Endothelial cell of umbilical vein (primary cell): ENCODE measurements at regions not wholly inside any gene's neighbourhood (a gene's known extent, or its start where the extent isn't known, plus 50 kb on each side); places are given as distances from the start of the nearest gene placed in this dataset.

Experiments
- BruUV-seq: library from RNA; stranded (reverse); fragments of 400-500 nt; replicated peaks from 2 replicates; lab custom pipeline; 2021; lab: Mats Ljungman, UMichigan
- CTCF ChIA-PET: fragments of 300-600, 350-600 bp; sonication (Branson Sonifier 250); formaldehyde crosslinking; loops from one replicate; lab custom pipeline; 2021; ENCODE audit warnings: antibody characterized with exemption, inconsistent platforms; lab: Charles Lee
- POLR2A ChIA-PET: fragments of 300-600, 350-600 bp; sonication (Branson Sonifier 250); formaldehyde crosslinking; loops from one replicate; lab custom pipeline; 2021; ENCODE audit warnings: antibody characterized with exemption, inconsistent platforms; lab: Charles Lee
- DNase-seq: peaks from one replicate; pipeline ENCODE4 v3.0.0-alpha.2; 2011; ENCODE audit warnings: low read depth, low spot score
- FAIRE-seq: peaks from 2 replicates; lab custom pipeline; 2011; peaks lifted over from hg19 to GRCh38; lab: Jason Lieb, UNC
- H2AFZ ChIP-seq: 2 replicates; pipeline ENCODE4 v1.6.0; 2012; ENCODE audit warnings: low read depth, low read length, control low read depth, inconsistent platforms
- H3K27ac ChIP-seq: 2 replicates; pipeline ENCODE4 v1.5.1; 2011; ENCODE audit warnings: low read depth, mild to moderate bottlenecking, control low read depth, low read length, moderate library complexity; ENCODE audit not compliant: insufficient read depth
- H3K27me3 ChIP-seq, 2 experiments: 2 replicates each; pipeline versions ENCODE4 v1.6.0 to v1.6.1; 2011; ENCODE audit warnings: low read length in 2 of 2, mixed read lengths in 1 of 2; ENCODE audit not compliant: control insufficient read depth in 2 of 2, insufficient read depth in 2 of 2
- H3K36me3 ChIP-seq, 2 experiments: 2 replicates in 1 of 2; 3 replicates in 1 of 2; pipeline ENCODE4 v1.5.1; 2011; ENCODE audit warnings: low read length in 2 of 2, mild to moderate bottlenecking in 1 of 2, moderate library complexity in 1 of 2; ENCODE audit not compliant: control insufficient read depth in 2 of 2, insufficient read depth in 2 of 2; ENCODE audit errors: extremely low read depth in 1 of 2
- H3K4me1 ChIP-seq: 3 replicates; pipeline ENCODE4 v1.5.1; 2011; ENCODE audit warnings: mild to moderate bottlenecking, low read length; ENCODE audit not compliant: control insufficient read depth, insufficient read depth; ENCODE audit errors: extremely low read depth
- H3K4me2 ChIP-seq: 2 replicates; pipeline ENCODE4 v1.6.1; 2011; ENCODE audit warnings: low read length, control low read depth, mixed read lengths; ENCODE audit not compliant: insufficient read depth
- H3K4me3 ChIP-seq, 3 experiments: fragments of 200-600 bp in 1 of 3; sonication (generic), shearing (Covaris generic) in 1 of 3; replicated peaks in 1 of 3; 2 replicates each; pipeline ENCODE4 v1.5.1; 2011 to 2016; ENCODE audit warnings: control low read depth in 3 of 3, low read length in 3 of 3, mild to moderate bottlenecking in 2 of 3, inconsistent platforms in 1 of 3, low read depth in 1 of 3, moderate library complexity in 1 of 3; ENCODE audit not compliant: insufficient read depth in 1 of 3
- H3K79me2 ChIP-seq: 2 replicates; pipeline ENCODE4 v1.6.0; 2012; ENCODE audit warnings: low read length, inconsistent platforms; ENCODE audit not compliant: control insufficient read depth, insufficient read depth
- H3K9ac ChIP-seq: replicated peaks from 2 replicates; pipeline ENCODE3; 2011; ENCODE audit warnings: low read length, control low read depth; ENCODE audit not compliant: insufficient read depth; ENCODE audit errors: extremely low read depth
- H3K9me1 ChIP-seq: replicated peaks from 3 replicates; pipeline ENCODE4 v1.6.0; 2011; ENCODE audit warnings: mild to moderate bottlenecking, low read length; ENCODE audit not compliant: control insufficient read depth, insufficient read depth; ENCODE audit errors: extremely low read depth
- H3K9me3 ChIP-seq: replicated peaks from 2 replicates; pipeline ENCODE4 v1.5.1; 2012; ENCODE audit warnings: low read length, inconsistent platforms; ENCODE audit not compliant: control insufficient read depth, insufficient read depth
- H4K20me1 ChIP-seq: replicated peaks from 2 replicates; pipeline ENCODE3; 2011; ENCODE audit warnings: mild to moderate bottlenecking, low read length; ENCODE audit not compliant: control insufficient read depth, insufficient read depth; ENCODE audit errors: extremely low read depth
- CTCF ChIP-seq, 2 donors: IDR thresholded peaks; 1 replicate in 1 of 2; 2 replicates in 1 of 2; pipeline ENCODE4 v1.5.1; 2011; ENCODE audit warnings: low read length in 2 of 2, mild to moderate bottlenecking in 2 of 2, moderate library complexity in 2 of 2, control low read depth in 1 of 2, inconsistent platforms in 1 of 2, low read depth in 1 of 2; ENCODE audit not compliant: insufficient read depth in 1 of 2; ENCODE audit errors: extremely low read depth in 1 of 2
- EZH2 ChIP-seq: IDR thresholded peaks from 2 replicates; pipeline ENCODE4 v1.6.1; 2012; ENCODE audit warnings: borderline replicate concordance, low read depth, mild to moderate bottlenecking, moderate library complexity, low read length, inconsistent platforms; ENCODE audit not compliant: severe bottlenecking
- FOS ChIP-seq: IDR thresholded peaks from 2 replicates; pipeline ENCODE4 v1.6.1; 2011; ENCODE audit warnings: mild to moderate bottlenecking, low read length, moderate library complexity, borderline replicate concordance; ENCODE audit not compliant: insufficient read depth
- GATA2 ChIP-seq: IDR thresholded peaks from 2 replicates; pipeline ENCODE4 v1.7.0; 2011; ENCODE audit warnings: low read depth, mild to moderate bottlenecking, moderate library complexity, mixed read lengths, low read length; ENCODE audit not compliant: insufficient read length, insufficient read depth
- JUN ChIP-seq: IDR thresholded peaks from 2 replicates; pipeline ENCODE4 v1.6.1; 2011; ENCODE audit warnings: borderline replicate concordance, low read depth; ENCODE audit not compliant: insufficient read length, insufficient read depth
- MAX ChIP-seq: IDR thresholded peaks from 2 replicates; pipeline ENCODE4 v1.6.1; 2011; ENCODE audit not compliant: insufficient read depth, insufficient read length
- MYC ChIP-seq: IDR thresholded peaks from one replicate; pipeline ENCODE4 v1.6.1; 2011; ENCODE audit warnings: mild to moderate bottlenecking, low read depth, low read length
- POLR2A ChIP-seq: IDR thresholded peaks from 2 replicates; pipeline ENCODE4 v1.6.1; 2012; ENCODE audit warnings: low read depth, mild to moderate bottlenecking, control low read depth, low read length
- POLR2AphosphoS5 ChIP-seq: IDR thresholded peaks from 2 replicates; pipeline ENCODE4 v1.6.1; 2012; ENCODE audit warnings: low read depth, mild to moderate bottlenecking, control low read depth, low read length, moderate library complexity; ENCODE audit not compliant: insufficient read depth
- dilution Hi-C: fragments of 300-500 bp; cut with MboI; formaldehyde crosslinking; loops from one replicate; pipeline ENCODE4 v1.15.0; 2019; ENCODE audit warnings: low sequenced_read_pairs; ENCODE audit not compliant: extremely low pct_ligation_motif_present
- intact Hi-C: fragments of 100-400 bp; cut with micrococcal nuclease; formaldehyde crosslinking; loops from one replicate; pipeline ENCODE4 v1.10.0; 2022

GRCh38 chr18:1998121-1998520 lies 573.2 kb downstream of the METTL4 start:
- dilution Hi-C loops: no loop called here
- POLR2A ChIA-PET: no interaction called here
- no peak for FAIRE-seq

More at GRCh38 chr18:1998121-1998520, 573.2 kb downstream of the METTL4 start:
- DNase-seq: no peak
- H3K9me3 ChIP-seq: no peaks in the 10 kb centered on the region
- no peaks in the 10 kb centered on the region for H3K4me1 ChIP-seq
- no peak overlapping the region for H3K4me3 ChIP-seq
- intact Hi-C loops: no loop called here
- H3K4me2 ChIP-seq: no peak overlapping the region
- CTCF ChIA-PET: no interaction called here
- H3K9me1 ChIP-seq: no peaks in the 10 kb centered on the region
- TF ChIP-seq POLR2AphosphoS5 (no peak), EZH2 (no peak), GATA2 (no peak), MAX (no peak), FOS (no peak), JUN (no peak), MYC (no peak), POLR2A (no peak), CTCF (IDR thresholded peaks at IDR 0.05; ENCODE audit: extremely low read depth in 1 of 2, insufficient read depth in 1 of 2, low read depth in 1 of 2, low read length in 2 of 2) (no peak)
- no TSS peak for BruUV-seq
- H4K20me1 ChIP-seq: no peaks in the 10 kb centered on the region
- H3K27ac ChIP-seq: no peak overlapping the region
- H3K27me3 ChIP-seq: no peaks in the 10 kb centered on the region
- no peaks in the 10 kb centered on the region for H3K36me3 ChIP-seq
- no peaks in the 10 kb centered on the region for H3K79me2 ChIP-seq
- no peak overlapping the region for H3K9ac ChIP-seq
- no peak overlapping the region for H2AFZ ChIP-seq
